ENCODE measurements at regions not wholly inside any gene's neighbourhood (a gene's known extent, or its start where the extent isn't known, plus 50 kb on each side); places are given as distances from the start of the nearest gene placed in this dataset.

DNA sequence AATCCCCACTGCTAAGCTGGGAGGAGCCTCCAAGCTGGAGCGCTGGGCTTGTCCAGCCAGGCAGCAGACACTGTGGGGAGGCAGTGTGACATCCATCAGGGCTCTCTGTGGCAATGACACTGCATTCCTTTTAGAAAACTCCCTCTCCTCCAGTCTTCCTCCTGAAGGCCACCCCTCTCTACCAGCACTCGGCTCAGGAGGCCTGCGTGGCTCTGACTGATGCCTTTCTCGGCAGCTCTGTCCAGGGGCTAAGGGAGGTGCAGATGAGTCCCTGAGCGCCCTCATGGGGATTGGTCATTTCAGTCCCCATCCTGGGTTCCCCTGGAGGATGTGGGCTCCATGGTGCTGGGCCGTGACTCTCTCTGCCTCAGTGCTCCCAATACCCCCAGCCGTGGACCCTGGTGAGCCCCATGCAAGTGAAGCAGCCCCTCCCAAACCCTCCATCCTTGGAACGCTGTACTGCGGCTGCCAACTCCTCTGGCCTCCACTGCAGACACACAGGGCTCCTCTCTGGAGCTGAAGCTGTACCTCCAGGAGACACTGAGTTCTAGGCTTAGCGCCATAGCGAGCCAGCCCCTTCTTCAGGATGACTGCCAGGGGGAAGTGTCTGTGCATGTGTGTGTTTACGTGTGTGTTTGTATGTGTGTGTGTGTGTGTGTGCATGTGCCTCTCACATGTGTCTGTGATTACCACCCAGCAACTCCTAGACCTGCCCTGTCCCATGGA lies 209.6 kb downstream of the ERMARD start:
- WGBS, 2 experiments (ENCODE audit: insufficient coverage in 2 of 2) = 78 to 83% methylated on average over 9 to 12 of the region's 12 CpGs
- no peak overlapping the region for H3K4me3 ChIP-seq (ENCODE audit: extremely low read depth, insufficient read depth, low read length, poor library complexity, severe bottlenecking)
- no peaks in the 10 kb centered on the region for H3K4me1 ChIP-seq (ENCODE audit: control insufficient read depth, insufficient read depth, low read length, poor library complexity, severe bottlenecking)
- no peak overlapping the region for H3K27ac ChIP-seq (ENCODE audit: low read depth, low read length, severe bottlenecking)
- no peaks in the 10 kb centered on the region for H3K36me3 ChIP-seq (ENCODE audit: control insufficient read depth, insufficient read depth, low read length)
- H3K9me3 ChIP-seq (ENCODE audit: control insufficient read depth, low read length) = no peaks in the 10 kb centered on the region

GRCh38 chr6:169960521-169960885 lies 209.1 kb downstream of the ERMARD start:
- Histone ChIP-seq H3K36me3 (ENCODE audit: control insufficient read depth, insufficient read depth, low read length) (no peaks in the 10 kb centered on the region), H3K4me3 (ENCODE audit: extremely low read depth, insufficient read depth, low read length, poor library complexity, severe bottlenecking) (no peak overlapping the region)
- WGBS, 2 experiments (ENCODE audit: insufficient coverage in 2 of 2) = 83 to 88% methylated on average over 8 to 10 of the region's 10 CpGs

GRCh38 chr6:169960003-169960344 lies 208.6 kb downstream of the ERMARD start:
- no peaks in the 10 kb centered on the region for H3K36me3 ChIP-seq (ENCODE audit: control insufficient read depth, insufficient read depth, low read length)
- 80 to 92% methylated on average over 2 to 3 of the region's 4 CpGs for WGBS, 2 experiments (ENCODE audit: insufficient coverage in 2 of 2)
- H3K4me3 ChIP-seq (ENCODE audit: extremely low read depth, insufficient read depth, low read length, poor library complexity, severe bottlenecking) = no peak overlapping the region
- H3K4me1 ChIP-seq (ENCODE audit: control insufficient read depth, insufficient read depth, low read length, poor library complexity, severe bottlenecking) = no peaks in the 10 kb centered on the region
- H3K9me3 ChIP-seq (ENCODE audit: control insufficient read depth, low read length) = no peaks in the 10 kb centered on the region
- H3K27ac ChIP-seq (ENCODE audit: low read depth, low read length, severe bottlenecking) = no peak overlapping the region

More at GRCh38 chr6:169960521-169960885, 209.1 kb downstream of the ERMARD start:
- Histone ChIP-seq H3K4me1 (ENCODE audit: control insufficient read depth, insufficient read depth, low read length, poor library complexity, severe bottlenecking) (no peaks in the 10 kb centered on the region), H3K9me3 (ENCODE audit: control insufficient read depth, low read length) (no peaks in the 10 kb centered on the region), H3K27ac (ENCODE audit: low read depth, low read length, severe bottlenecking) (no peak overlapping the region)

DNA sequence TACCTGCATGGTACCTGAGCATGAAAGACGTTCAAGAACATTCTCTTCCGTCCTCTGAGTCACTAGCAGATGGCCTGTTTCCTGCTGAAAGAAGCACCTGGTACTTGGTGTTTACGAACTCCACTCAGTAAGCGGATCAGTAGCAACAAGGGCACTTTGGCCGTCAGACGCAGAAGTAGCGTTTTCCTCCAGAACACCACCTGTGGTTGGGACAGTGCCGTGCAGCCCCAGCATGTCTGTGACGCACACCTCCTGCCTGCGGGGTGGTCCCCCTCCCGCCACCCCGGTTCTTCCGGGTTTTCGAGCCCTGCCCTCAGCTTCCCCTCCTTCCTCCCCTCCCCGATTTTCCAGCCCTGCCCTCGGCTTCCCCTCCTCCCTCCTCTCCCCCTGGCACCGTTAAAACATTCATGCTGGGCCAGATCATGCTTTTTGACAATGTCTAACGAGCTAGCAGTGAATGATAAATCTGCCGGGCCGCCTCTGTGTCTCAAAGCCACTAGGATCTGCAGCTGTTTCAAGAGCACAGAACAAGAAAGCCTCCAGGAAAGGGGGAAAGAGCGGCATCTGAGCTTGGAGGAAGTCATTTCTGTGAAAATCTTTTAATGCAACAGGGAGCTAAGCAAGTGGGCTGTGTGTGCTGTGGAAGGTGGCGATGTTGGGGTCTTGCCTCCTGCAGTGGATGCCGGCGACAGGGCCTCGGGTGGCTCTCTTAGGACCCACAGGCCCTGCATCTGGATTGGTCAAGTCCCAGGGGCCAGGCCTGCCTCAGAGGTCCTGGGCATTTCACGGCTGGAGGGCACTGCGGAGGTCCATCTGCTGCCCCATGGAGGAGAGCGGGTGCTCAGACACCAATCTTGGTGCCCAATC lies 207.9 kb downstream of the ERMARD start:
- Histone ChIP-seq H3K9me3 (ENCODE audit: control insufficient read depth, low read length) (no peaks in the 10 kb centered on the region), H3K36me3 (ENCODE audit: control insufficient read depth, insufficient read depth, low read length) (no peaks in the 10 kb centered on the region), H3K4me3 (ENCODE audit: extremely low read depth, insufficient read depth, low read length, poor library complexity, severe bottlenecking) (no peak overlapping the region), H3K4me1 (ENCODE audit: control insufficient read depth, insufficient read depth, low read length, poor library complexity, severe bottlenecking) (no peaks in the 10 kb centered on the region), H3K27ac (ENCODE audit: low read depth, low read length, severe bottlenecking) (no peak overlapping the region)
- 87 to 89% methylated on average over 23 to 28 of the region's 28 CpGs for WGBS, 2 experiments (ENCODE audit: insufficient coverage in 2 of 2)

DNA sequence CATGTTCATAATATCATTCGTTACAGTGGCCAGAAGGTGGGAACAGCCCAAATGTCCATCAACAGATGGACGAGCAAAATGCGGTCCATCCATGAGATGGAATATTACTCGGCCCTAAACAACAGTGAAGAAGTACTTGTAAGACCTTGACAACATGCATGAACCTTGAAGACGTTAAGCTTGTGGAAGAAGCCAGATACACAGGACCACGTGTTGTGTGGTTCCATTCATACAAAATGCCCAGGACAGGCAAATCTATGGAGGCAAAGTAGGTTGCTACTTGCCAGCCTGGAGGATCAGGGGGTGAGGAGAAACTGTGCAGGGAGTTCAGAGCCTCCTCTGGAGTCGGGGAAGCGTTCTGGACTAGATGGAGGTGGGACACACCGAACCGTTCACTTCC lies 207.1 kb downstream of the ERMARD start:
- no peaks in the 10 kb centered on the region for H3K9me3 ChIP-seq (ENCODE audit: control insufficient read depth, low read length)
- 92 to 94% methylated on average over 10 of the region's 10 CpGs for WGBS, 2 experiments (ENCODE audit: insufficient coverage in 2 of 2)
- no peak overlapping the region for H3K27ac ChIP-seq (ENCODE audit: low read depth, low read length, severe bottlenecking)
- H3K4me3 ChIP-seq (ENCODE audit: extremely low read depth, insufficient read depth, low read length, poor library complexity, severe bottlenecking) = no peak overlapping the region
- no peaks in the 10 kb centered on the region for H3K36me3 ChIP-seq (ENCODE audit: control insufficient read depth, insufficient read depth, low read length)
- no peaks in the 10 kb centered on the region for H3K4me1 ChIP-seq (ENCODE audit: control insufficient read depth, insufficient read depth, low read length, poor library complexity, severe bottlenecking)

DNA sequence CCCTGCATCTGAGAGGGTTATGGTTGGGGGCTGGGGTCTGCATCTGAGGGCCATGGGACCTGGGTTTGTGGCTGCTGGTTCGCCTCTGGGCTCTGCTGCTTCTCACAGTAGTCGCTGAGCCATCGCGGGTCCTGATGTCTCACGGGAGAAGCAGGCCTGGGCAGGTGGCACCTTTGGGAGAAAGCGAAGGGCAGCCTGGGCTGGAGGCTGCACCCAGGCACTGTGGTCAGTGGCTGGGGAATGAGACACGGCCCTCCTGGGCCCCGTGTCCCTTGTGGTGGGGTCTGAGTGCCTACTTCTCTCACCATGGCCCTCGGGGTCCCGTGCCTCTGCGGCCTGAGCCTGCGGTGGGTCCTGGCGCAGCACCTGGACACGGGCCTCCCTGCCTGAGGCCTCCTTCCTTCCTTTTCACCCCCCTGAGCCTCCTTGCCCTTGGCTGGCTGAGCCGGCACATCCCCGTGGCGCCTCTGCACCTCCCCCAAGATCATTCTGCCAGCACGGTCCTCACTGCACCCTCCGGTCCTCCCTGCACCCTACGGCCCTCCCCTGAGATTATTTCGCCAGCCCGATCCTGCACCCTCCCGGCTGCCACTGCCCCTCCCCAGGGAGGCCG lies 206.0 kb downstream of the ERMARD start:
- Histone ChIP-seq H3K9me3 (ENCODE audit: control insufficient read depth, low read length) (no peaks in the 10 kb centered on the region), H3K4me1 (ENCODE audit: control insufficient read depth, insufficient read depth, low read length, poor library complexity, severe bottlenecking) (no peaks in the 10 kb centered on the region), H3K4me3 (ENCODE audit: extremely low read depth, insufficient read depth, low read length, poor library complexity, severe bottlenecking) (no peak overlapping the region), H3K27ac (ENCODE audit: low read depth, low read length, severe bottlenecking) (no peak overlapping the region), H3K36me3 (ENCODE audit: control insufficient read depth, insufficient read depth, low read length) (no peaks in the 10 kb centered on the region)
- 93 to 95% methylated on average over 18 to 24 of the region's 24 CpGs for WGBS, 2 experiments (ENCODE audit: insufficient coverage in 2 of 2)

GRCh38 chr6:169956580-169956979 lies 205.2 kb downstream of the ERMARD start:
- WGBS, 2 experiments (ENCODE audit: insufficient coverage in 2 of 2) = 94 to 97% methylated on average over 2 to 7 of the region's 9 CpGs

GRCh38 chr6:169955731-169956437 lies 204.5 kb downstream of the ERMARD start:
- Histone ChIP-seq H3K9me3 (ENCODE audit: control insufficient read depth, low read length) (no peaks in the 10 kb centered on the region), H3K27ac (ENCODE audit: low read depth, low read length, severe bottlenecking) (no peak overlapping the region), H3K4me1 (ENCODE audit: control insufficient read depth, insufficient read depth, low read length, poor library complexity, severe bottlenecking) (no peaks in the 10 kb centered on the region), H3K4me3 (ENCODE audit: extremely low read depth, insufficient read depth, low read length, poor library complexity, severe bottlenecking) (no peak overlapping the region), H3K36me3 (ENCODE audit: control insufficient read depth, insufficient read depth, low read length) (no peaks in the 10 kb centered on the region)
- 76 to 85% methylated on average over 14 to 16 of the region's 19 CpGs for WGBS, 2 experiments (ENCODE audit: insufficient coverage in 2 of 2)

More at GRCh38 chr6:169956580-169956979, 205.2 kb downstream of the ERMARD start:
- Histone ChIP-seq H3K27ac (ENCODE audit: low read depth, low read length, severe bottlenecking) (no peak overlapping the region), H3K9me3 (ENCODE audit: control insufficient read depth, low read length) (no peaks in the 10 kb centered on the region), H3K36me3 (ENCODE audit: control insufficient read depth, insufficient read depth, low read length) (no peaks in the 10 kb centered on the region), H3K4me1 (ENCODE audit: control insufficient read depth, insufficient read depth, low read length, poor library complexity, severe bottlenecking) (no peaks in the 10 kb centered on the region), H3K4me3 (ENCODE audit: extremely low read depth, insufficient read depth, low read length, poor library complexity, severe bottlenecking) (no peak overlapping the region)

- H3K27ac ChIP-seq (ENCODE audit: low read depth, low read length, severe bottlenecking) = no peak overlapping the region
- no peaks in the 10 kb centered on the region for H3K4me1 ChIP-seq (ENCODE audit: control insufficient read depth, insufficient read depth, low read length, poor library complexity, severe bottlenecking)
- no peaks in the 10 kb centered on the region for H3K9me3 ChIP-seq (ENCODE audit: control insufficient read depth, low read length)
- H3K36me3 ChIP-seq (ENCODE audit: control insufficient read depth, insufficient read depth, low read length) = no peaks in the 10 kb centered on the region
- no peak overlapping the region for H3K4me3 ChIP-seq (ENCODE audit: extremely low read depth, insufficient read depth, low read length, poor library complexity, severe bottlenecking)
- no CpG with 5 or more reads among the region's 1 CpG for WGBS, 2 experiments (ENCODE audit: insufficient coverage in 2 of 2)
Measured at GRCh38 chr6:169954977-169955376, 203.6 kb downstream of the ERMARD start.

- Histone ChIP-seq H3K36me3 (ENCODE audit: control insufficient read depth, insufficient read depth, low read length) (no peaks in the 10 kb centered on the region), H3K9me3 (ENCODE audit: control insufficient read depth, low read length) (no peaks in the 10 kb centered on the region), H3K4me3 (ENCODE audit: extremely low read depth, insufficient read depth, low read length, poor library complexity, severe bottlenecking) (no peak overlapping the region), H3K4me1 (ENCODE audit: control insufficient read depth, insufficient read depth, low read length, poor library complexity, severe bottlenecking) (no peaks in the 10 kb centered on the region), H3K27ac (ENCODE audit: low read depth, low read length, severe bottlenecking) (no peak overlapping the region)
- 39 to 83% methylated on average over 1 to 2 of the region's 3 CpGs for WGBS, 2 experiments (ENCODE audit: insufficient coverage in 2 of 2)
Measured at GRCh38 chr6:169953686-169954085, 202.3 kb downstream of the ERMARD start.

Measured in mesodermal cell (in vitro differentiated cells).